IMR-90 (cell line): ENCODE measurements at regions not wholly inside any gene's neighbourhood (a gene's known extent, or its start where the extent isn't known, plus 50 kb on each side); places are given as distances from the start of the nearest gene placed in this dataset.

Experiments used
- ATAC-seq: fragments of 200-7000 bp; cut with Tn5 transposase; 2 replicates; pipeline ENCODE4 v1.9.1; 2020; ENCODE audit warnings: low read depth, mild to moderate bottlenecking, moderate library complexity
- BruUV-seq: library from RNA; stranded (reverse); fragments of 400-500 nt; replicated peaks from 2 replicates; lab custom pipeline; 2021; lab: Mats Ljungman, UMichigan
- CTCF ChIA-PET: fragments of 300-600 bp; formaldehyde crosslinking; extraction: SDS; loops from one replicate; lab custom pipeline; 2021; ENCODE audit warnings: antibody characterized with exemption; lab: Yijun Ruan, JAX
- POLR2A ChIA-PET: fragments of 300-600 bp; sonication (Branson Sonifier 250); formaldehyde crosslinking; loops from one replicate; lab custom pipeline; 2022; ENCODE audit warnings: antibody characterized with exemption; ENCODE audit not compliant: unreplicated experiment; lab: Charles Lee
- DNase-seq: peaks from one replicate; pipeline ENCODE4 v3.0.0; 2013
- H2AFZ ChIP-seq: replicated peaks from 2 replicates; pipeline ENCODE3; 2013; ENCODE audit warnings: low read length, mild to moderate bottlenecking; ENCODE audit not compliant: poor library complexity
- H2AK5ac ChIP-seq: 2 replicates; pipeline ENCODE4 v1.6.1; 2013; ENCODE audit warnings: low read depth, low read length, inconsistent platforms
- H2AK9ac ChIP-seq: replicated peaks from 2 replicates; pipeline ENCODE3; 2013; ENCODE audit warnings: mild to moderate bottlenecking, low read depth, low read length, moderate library complexity; ENCODE audit not compliant: poor library complexity
- H2BK120ac ChIP-seq: 2 replicates; pipeline ENCODE4 v1.6.1; 2013; ENCODE audit warnings: low read depth, low read length, inconsistent platforms
- H2BK15ac ChIP-seq: 3 replicates; pipeline ENCODE4 v1.6.1; 2013; ENCODE audit warnings: low read depth, low read length, inconsistent platforms
- H2BK20ac ChIP-seq: 2 replicates; pipeline ENCODE4 v1.6.1; 2013; ENCODE audit warnings: low read depth, mild to moderate bottlenecking, inconsistent platforms, low read length, moderate library complexity
- H2BK5ac ChIP-seq: 2 replicates; pipeline ENCODE4 v1.6.1; 2013; ENCODE audit warnings: mild to moderate bottlenecking, low read depth, low read length, inconsistent platforms; ENCODE audit not compliant: poor library complexity, severe bottlenecking
- H3K14ac ChIP-seq: replicated peaks from 2 replicates; pipeline ENCODE4 v1.6.1; 2013; ENCODE audit warnings: low read depth, low read length, inconsistent platforms
- H3K18ac ChIP-seq: 2 replicates; pipeline ENCODE4 v1.6.1; 2013; ENCODE audit warnings: low read depth, low read length, control low read depth
- H3K23ac ChIP-seq: 2 replicates; pipeline ENCODE4 v1.6.1; 2013; ENCODE audit warnings: low read depth, low read length, inconsistent platforms
- H3K27ac ChIP-seq: 2 replicates; pipeline ENCODE4 v1.5.1; 2013; ENCODE audit warnings: mild to moderate bottlenecking, control low read depth, low read length; ENCODE audit not compliant: insufficient read depth
- H3K27me3 ChIP-seq: 2 replicates; pipeline ENCODE4 v1.6.1; 2013; ENCODE audit warnings: low read length; ENCODE audit not compliant: control insufficient read depth, insufficient read depth
- H3K36me3 ChIP-seq: 2 replicates; pipeline ENCODE4 v1.6.1; 2013; ENCODE audit warnings: low read length, mixed read lengths; ENCODE audit not compliant: control insufficient read depth, insufficient read depth
- H3K4ac ChIP-seq: 2 replicates; pipeline ENCODE4 v1.6.1; 2013; ENCODE audit warnings: low read depth, low read length, inconsistent platforms
- H3K4me1 ChIP-seq: 2 replicates; pipeline ENCODE4 v1.6.1; 2013; ENCODE audit warnings: low read length, mixed read lengths; ENCODE audit not compliant: control insufficient read depth, insufficient read depth
- H3K4me2 ChIP-seq: 2 replicates; pipeline ENCODE4 v1.6.1; 2013; ENCODE audit warnings: low read depth, mild to moderate bottlenecking, control low read depth, low read length, moderate library complexity
- H3K4me3 ChIP-seq: 2 replicates; pipeline ENCODE4 v1.5.1; 2013; ENCODE audit warnings: low read depth, mild to moderate bottlenecking, control low read depth, low read length, moderate library complexity; ENCODE audit not compliant: insufficient read depth
- H3K56ac ChIP-seq: 2 replicates; pipeline ENCODE4 v1.6.1; 2013; ENCODE audit warnings: low read length, inconsistent platforms; ENCODE audit not compliant: insufficient read depth; ENCODE audit errors: extremely low read depth
- H3K79me1 ChIP-seq, 2 experiments: 2 replicates each; pipeline ENCODE4 v1.6.1; 2013; ENCODE audit warnings: low read length in 2 of 2, inconsistent platforms in 1 of 2, low read depth in 1 of 2
- H3K9ac ChIP-seq: 2 replicates; pipeline ENCODE4 v1.6.1; 2013; ENCODE audit warnings: low read depth, low read length, control low read depth
- H3K9me1 ChIP-seq: 2 replicates; pipeline ENCODE4 v1.6.1; 2013; ENCODE audit warnings: low read length, inconsistent platforms; ENCODE audit not compliant: insufficient read depth
- H3K9me3 ChIP-seq: 2 replicates; pipeline ENCODE4 v1.6.1; 2013; ENCODE audit warnings: low read length; ENCODE audit not compliant: control insufficient read depth, insufficient read depth
- H4K20me1 ChIP-seq: 2 replicates; pipeline ENCODE4 v1.6.1; 2013; ENCODE audit warnings: low read length, inconsistent platforms; ENCODE audit not compliant: insufficient read depth
- H4K5ac ChIP-seq: 2 replicates; pipeline ENCODE4 v1.6.1; 2013; ENCODE audit warnings: mild to moderate bottlenecking, low read depth, low read length, control low read depth
- H4K8ac ChIP-seq, 2 experiments: 2 replicates each; pipeline ENCODE4 v1.6.1; 2013; ENCODE audit warnings: low read depth in 2 of 2, low read length in 2 of 2, control low read depth in 1 of 2, inconsistent platforms in 1 of 2
- H4K91ac ChIP-seq: 2 replicates; pipeline ENCODE4 v1.6.1; 2013; ENCODE audit warnings: low read depth, low read length, inconsistent platforms; ENCODE audit not compliant: insufficient read depth
- BHLHE40 ChIP-seq: fragments of 150-350 bp; IDR thresholded peaks from 2 replicates; pipeline ENCODE4 v1.6.1; 2016; ENCODE audit warnings: mild to moderate bottlenecking, low read depth, low read length
- CEBPB ChIP-seq: IDR thresholded peaks from 2 replicates; pipeline ENCODE4 v1.6.1; 2012; ENCODE audit warnings: low read depth, low read length, improper control_type of control experiment
- CHD1 ChIP-seq: IDR thresholded peaks from 2 replicates; pipeline ENCODE4 v1.6.1; 2012; ENCODE audit warnings: low read depth, low read length, improper control_type of control experiment
- ELK1 ChIP-seq: fragments of 150-350 bp; IDR thresholded peaks from 2 replicates; pipeline ENCODE4 v1.6.1; 2016; ENCODE audit warnings: low read depth, mild to moderate bottlenecking, low read length, moderate library complexity, borderline replicate concordance
- FOS ChIP-seq: fragments of 150-350 bp; IDR thresholded peaks from 2 replicates; pipeline ENCODE4 v1.6.1; 2016; ENCODE audit warnings: low read depth, low read length
- MAFK ChIP-seq: IDR thresholded peaks from 2 replicates; pipeline ENCODE4 v1.6.1; 2012; ENCODE audit warnings: low read depth, low read length, improper control_type of control experiment
- MAZ ChIP-seq: IDR thresholded peaks from 2 replicates; pipeline ENCODE4 v1.6.1; 2012; ENCODE audit warnings: low read depth, mild to moderate bottlenecking, low read length, improper control_type of control experiment, moderate library complexity, borderline replicate concordance
- MXI1 ChIP-seq: IDR thresholded peaks from 2 replicates; pipeline ENCODE4 v1.6.1; 2012; ENCODE audit warnings: low read depth, mild to moderate bottlenecking, low read length, moderate library complexity, borderline replicate concordance
- NFE2L2 ChIP-seq: fragments of 150-350 bp; IDR thresholded peaks from 2 replicates; pipeline ENCODE4 v1.6.1; 2016; ENCODE audit warnings: low read depth, mild to moderate bottlenecking, low read length
- POLR2A ChIP-seq: IDR thresholded peaks from 2 replicates; pipeline ENCODE4 v1.6.1; 2012; ENCODE audit warnings: mild to moderate bottlenecking, low read depth, low read length
- RAD21 ChIP-seq: IDR thresholded peaks from 2 replicates; pipeline ENCODE4 v1.6.1; 2012; ENCODE audit warnings: low read length, improper control_type of control experiment
- RCOR1 ChIP-seq: IDR thresholded peaks from 2 replicates; pipeline ENCODE4 v1.6.1; 2012; ENCODE audit warnings: mild to moderate bottlenecking, low read length, improper control_type of control experiment; ENCODE audit not compliant: insufficient replicate concordance
- RFX5 ChIP-seq: IDR thresholded peaks from 2 replicates; pipeline ENCODE4 v1.8.0; 2012; ENCODE audit warnings: low read depth, mild to moderate bottlenecking, low read length, moderate library complexity
- SMC3 ChIP-seq: fragments of 150-350 bp; IDR thresholded peaks from 2 replicates; pipeline ENCODE4 v1.6.1; 2016; ENCODE audit warnings: low read depth, mild to moderate bottlenecking, antibody characterized with exemption, low read length, moderate library complexity
- WGBS, 2 experiments: methylation state at CpG; one replicate each; pipeline versions ENCODE4 v1.1.5 to v1.1.7; 2013; ENCODE audit warnings: missing lambda C conversion rate in 2 of 2; ENCODE audit not compliant: insufficient read length in 1 of 2; ENCODE audit errors: extremely low coverage in 2 of 2; 5-methylcytosine and 5-hydroxymethylcytosine counted together
- dilution Hi-C: fragments of 300-500 bp; cut with HindIII; formaldehyde crosslinking; loops from one replicate; pipeline ENCODE4 v1.14.3; 2018; ENCODE audit warnings: low sequenced_read_pairs; ENCODE audit not compliant: unreplicated experiment
- in situ Hi-C: fragments of 300-500 bp; cut with MboI; formaldehyde crosslinking; loops from 3 replicates; pipeline ENCODE4 v1.14.3; 2019; ENCODE audit warnings: low sequenced_read_pairs, inconsistent platforms, mixed read lengths
- intact Hi-C: fragments of 100-400 bp; cut with micrococcal nuclease; formaldehyde crosslinking; loops from 2 replicates; pipeline ENCODE4 v1.10.0; 2022
- TF ChIP-seq, protein P1 (sequence below): fragments of 150-350 bp; IDR thresholded peaks from 2 replicates; pipeline ENCODE4 v1.6.1; 2017; ENCODE audit warnings: mild to moderate bottlenecking, antibody characterized with exemption, low read length, low read depth
- TF ChIP-seq, protein P2 (sequence below): conservative IDR thresholded peaks from 2 replicates; pipeline ENCODE4 v1.5.1; 2012; ENCODE audit warnings: mild to moderate bottlenecking, low read depth, low read length, improper control_type of control experiment

DNA sequence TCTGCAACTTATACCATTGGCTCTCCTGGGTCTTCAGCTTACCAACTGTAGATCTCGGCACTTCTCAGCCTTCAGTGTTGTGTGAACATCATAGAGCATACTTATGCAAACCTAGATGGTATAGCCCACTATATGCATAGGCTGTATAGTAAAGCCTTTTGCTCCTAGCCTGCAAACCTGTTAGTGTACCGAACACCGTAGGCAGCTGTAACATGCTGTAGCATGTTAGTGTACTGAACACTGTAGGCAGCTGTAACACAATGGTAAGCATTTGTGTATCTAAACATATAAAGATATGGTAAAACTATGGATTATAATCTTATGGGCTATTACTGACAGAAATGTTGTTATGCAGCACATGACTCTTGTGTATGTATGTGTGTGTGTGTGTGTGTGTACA is 256.9 kb downstream of the WDR11 start:
- no peak overlapping the region for H4K8ac ChIP-seq
- no peak overlapping the region for H3K27ac ChIP-seq
- no TSS peak for BruUV-seq
- CTCF ChIA-PET, result no interaction called here
- H3K14ac ChIP-seq, result no peak overlapping the region
- dilution Hi-C loops (no loop called here), in situ Hi-C loops (no loop called here), intact Hi-C loops (no loop called here)
- no peaks in the 10 kb centered on the region for H3K4me1 ChIP-seq
- ATAC-seq (no peak), DNase-seq (no peak)
- H3K23ac ChIP-seq, result no peak overlapping the region
- WGBS, 2 experiments, result no CpG with 5 or more reads among the region's 3 CpGs
- no peak overlapping the region for H4K5ac ChIP-seq
- H3K18ac ChIP-seq, result no peak overlapping the region
- H2AFZ ChIP-seq, result no peak overlapping the region
- no peak overlapping the region for H2BK15ac ChIP-seq
- H3K79me1 ChIP-seq, result no peaks in the 10 kb centered on the region
- no peaks in the 10 kb centered on the region for H3K9me1 ChIP-seq
- no peak overlapping the region for H2AK5ac ChIP-seq
- no peak overlapping the region for H2BK5ac ChIP-seq
- no peaks in the 10 kb centered on the region for H3K27me3 ChIP-seq
- no peaks in the 10 kb centered on the region for H4K20me1 ChIP-seq
- POLR2A ChIA-PET, result no interaction called here
- no peaks in the 10 kb centered on the region for H3K36me3 ChIP-seq
- H3K9ac ChIP-seq, result no peak overlapping the region
- H2AK9ac ChIP-seq, result no peak overlapping the region
- H2BK20ac ChIP-seq, result no peak overlapping the region
- H3K4me3 ChIP-seq, result no peak overlapping the region
- no peak overlapping the region for H2BK120ac ChIP-seq
- H3K9me3 ChIP-seq, result peaks cover 22% of the 10 kb centered on the region
- no peak overlapping the region for H3K4ac ChIP-seq
- no peak overlapping the region for H4K91ac ChIP-seq
- TF ChIP-seq FOS (no peak), RFX5 (no peak), SMC3 (no peak), ELK1 (no peak), CHD1 (no peak), RAD21 (no peak), POLR2A (no peak), MAZ (no peak), NFE2L2 (no peak), MAFK (no peak), MXI1 (no peak), BHLHE40 (no peak), RCOR1 (no peak), CEBPB (no peak)
- TF ChIP-seq, protein P1, sequence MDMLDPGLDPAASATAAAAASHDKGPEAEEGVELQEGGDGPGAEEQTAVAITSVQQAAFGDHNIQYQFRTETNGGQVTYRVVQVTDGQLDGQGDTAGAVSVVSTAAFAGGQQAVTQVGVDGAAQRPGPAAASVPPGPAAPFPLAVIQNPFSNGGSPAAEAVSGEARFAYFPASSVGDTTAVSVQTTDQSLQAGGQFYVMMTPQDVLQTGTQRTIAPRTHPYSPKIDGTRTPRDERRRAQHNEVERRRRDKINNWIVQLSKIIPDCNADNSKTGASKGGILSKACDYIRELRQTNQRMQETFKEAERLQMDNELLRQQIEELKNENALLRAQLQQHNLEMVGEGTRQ, result no peak
- TF ChIP-seq, protein P2, sequence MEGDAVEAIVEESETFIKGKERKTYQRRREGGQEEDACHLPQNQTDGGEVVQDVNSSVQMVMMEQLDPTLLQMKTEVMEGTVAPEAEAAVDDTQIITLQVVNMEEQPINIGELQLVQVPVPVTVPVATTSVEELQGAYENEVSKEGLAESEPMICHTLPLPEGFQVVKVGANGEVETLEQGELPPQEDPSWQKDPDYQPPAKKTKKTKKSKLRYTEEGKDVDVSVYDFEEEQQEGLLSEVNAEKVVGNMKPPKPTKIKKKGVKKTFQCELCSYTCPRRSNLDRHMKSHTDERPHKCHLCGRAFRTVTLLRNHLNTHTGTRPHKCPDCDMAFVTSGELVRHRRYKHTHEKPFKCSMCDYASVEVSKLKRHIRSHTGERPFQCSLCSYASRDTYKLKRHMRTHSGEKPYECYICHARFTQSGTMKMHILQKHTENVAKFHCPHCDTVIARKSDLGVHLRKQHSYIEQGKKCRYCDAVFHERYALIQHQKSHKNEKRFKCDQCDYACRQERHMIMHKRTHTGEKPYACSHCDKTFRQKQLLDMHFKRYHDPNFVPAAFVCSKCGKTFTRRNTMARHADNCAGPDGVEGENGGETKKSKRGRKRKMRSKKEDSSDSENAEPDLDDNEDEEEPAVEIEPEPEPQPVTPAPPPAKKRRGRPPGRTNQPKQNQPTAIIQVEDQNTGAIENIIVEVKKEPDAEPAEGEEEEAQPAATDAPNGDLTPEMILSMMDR, result no peak
- H3K56ac ChIP-seq, result no peak overlapping the region
- no peak overlapping the region for H3K4me2 ChIP-seq
